HepG2 (cell line): ENCODE measurements at regions not wholly inside any gene's neighbourhood (a gene's known extent, or its start where the extent isn't known, plus 50 kb on each side); places are given as distances from the start of the nearest gene placed in this dataset.

Experiments
- ATAC-seq: fragments of 200-7000 bp; cut with Tn5 transposase; 3 replicates; pipeline ENCODE4 v1.9.1; 2020; ENCODE audit warnings: mild to moderate bottlenecking, moderate library complexity
- BruUV-seq: library from RNA; stranded (reverse); fragments of 400-500 nt; replicated peaks from 2 replicates; lab custom pipeline; 2021; lab: Mats Ljungman, UMichigan
- CTCF ChIA-PET: fragments of 300-600 bp; formaldehyde crosslinking; extraction: SDS; loops from one replicate; lab custom pipeline; 2021; ENCODE audit warnings: low total read pairs, inconsistent platforms, low intra/inter-chr PET ratio; lab: Yijun Ruan, JAX
- POLR2A ChIA-PET: fragments of 350-600 bp; sonication (Branson Sonifier 250); formaldehyde crosslinking; loops from one replicate; lab custom pipeline; 2020; ENCODE audit warnings: antibody characterized with exemption, inconsistent platforms; lab: Yijun Ruan, JAX
- DNase-seq: peaks from one replicate; pipeline ENCODE4 v3.0.0-alpha.2; 2015; ENCODE audit warnings: low spot score
- FAIRE-seq: peaks from 3 replicates; lab custom pipeline; 2011; peaks lifted over from hg19 to GRCh38; lab: Jason Lieb, UNC
- H2AFZ ChIP-seq: one replicate; pipeline ENCODE4 v1.6.1; 2011; ENCODE audit warnings: low read length, inconsistent platforms
- H3K27ac ChIP-seq: fragments of 300-600 bp; 3 replicates; pipeline ENCODE4 v1.8.0; 2011; ENCODE audit warnings: mixed run types, mild to moderate bottlenecking, mixed read lengths, low read length, inconsistent platforms; ENCODE audit not compliant: insufficient read depth; ENCODE audit errors: extremely low read length
- H3K27me3 ChIP-seq, 2 experiments: fragments of 200-600 bp in 1 of 2; 2 replicates in 1 of 2; 3 replicates in 1 of 2; pipeline versions ENCODE4 v1.6.0 to v1.8.0; 2011; ENCODE audit warnings: low read length in 2 of 2, mild to moderate bottlenecking in 2 of 2, moderate library complexity in 2 of 2, inconsistent platforms in 1 of 2; ENCODE audit not compliant: insufficient read depth in 2 of 2, control insufficient read depth in 1 of 2
- H3K36me3 ChIP-seq, 2 experiments: fragments of 200-600 bp in 1 of 2; replicated peaks in 1 of 2; 2 replicates in 1 of 2; 3 replicates in 1 of 2; pipeline versions ENCODE4 v1.5.1 to v1.8.0; 2011; ENCODE audit warnings: low read length in 2 of 2, inconsistent platforms in 1 of 2; ENCODE audit not compliant: insufficient read depth in 2 of 2, control insufficient read depth in 1 of 2
- H3K4me1 ChIP-seq: 2 replicates; pipeline ENCODE4 v1.5.1; 2012; ENCODE audit warnings: low read length, inconsistent platforms; ENCODE audit not compliant: insufficient read depth
- H3K4me2 ChIP-seq: 2 replicates; pipeline ENCODE4 v1.6.0; 2011; ENCODE audit warnings: low read depth, low read length, inconsistent platforms
- H3K4me3 ChIP-seq, 3 experiments: fragments of 200-600 bp in 1 of 3; sonication (generic), shearing (Covaris generic) in 1 of 3; replicated peaks in 1 of 3; 2 replicates each; pipeline ENCODE4 v1.5.1; 2011 to 2016; ENCODE audit warnings: low read length in 3 of 3, inconsistent platforms in 2 of 3, low read depth in 2 of 3, mild to moderate bottlenecking in 2 of 3, control low read depth in 1 of 3, mixed read lengths in 1 of 3; ENCODE audit not compliant: insufficient read depth in 1 of 3
- H3K79me2 ChIP-seq: one replicate; pipeline ENCODE4 v1.6.1; 2011; ENCODE audit warnings: low read length, inconsistent platforms; ENCODE audit not compliant: insufficient read depth
- H3K9ac ChIP-seq: 2 replicates; pipeline ENCODE4 v1.6.0; 2011; ENCODE audit warnings: mild to moderate bottlenecking, low read depth, low read length, inconsistent platforms; ENCODE audit not compliant: insufficient read depth
- H3K9me3 ChIP-seq: 2 replicates; pipeline ENCODE4 v1.5.1; 2012; ENCODE audit warnings: mild to moderate bottlenecking, low read length
- H4K20me1 ChIP-seq: 2 replicates; pipeline ENCODE4 v1.6.0; 2011; ENCODE audit warnings: inconsistent platforms, mild to moderate bottlenecking, low read length, moderate library complexity; ENCODE audit not compliant: insufficient read depth
- MXD4 ChIP-seq: IDR thresholded peaks from 2 replicates; pipeline ENCODE4 v1.6.1; 2016; ENCODE audit warnings: mild to moderate bottlenecking, missing biosample characterization, missing genetic modification reagents
- RAD21 ChIP-seq: fragments of 450-650 bp; formaldehyde crosslinking; IDR thresholded peaks from 2 replicates; pipeline ENCODE4 v1.5.0; 2020; ENCODE audit warnings: mild to moderate bottlenecking
- ZNF33B ChIP-seq: sonication (generic); formaldehyde crosslinking; IDR thresholded peaks from 2 replicates; pipeline ENCODE4 v1.5.1; 2020; ENCODE audit warnings: mild to moderate bottlenecking, missing genetic modification reagents
- in situ Hi-C: cut with HindIII; loops from 2 replicates; pipeline ENCODE4 v1.10.0; 2017; ENCODE audit warnings: low pct_unique_long_range_greater_than_20kb; ENCODE audit not compliant: extremely low pct_ligation_motif_present
- intact Hi-C: fragments of 100-400 bp; cut with micrococcal nuclease; formaldehyde crosslinking; loops from one replicate; pipeline ENCODE4 v1.10.0; 2022; ENCODE audit not compliant: unreplicated experiment
- TF ChIP-seq, protein P1 (sequence below): sonication (generic); formaldehyde crosslinking; IDR thresholded peaks from 2 replicates; pipeline ENCODE4 v1.4.0; 2020; ENCODE audit warnings: missing genetic modification reagents, borderline replicate concordance

DNA sequence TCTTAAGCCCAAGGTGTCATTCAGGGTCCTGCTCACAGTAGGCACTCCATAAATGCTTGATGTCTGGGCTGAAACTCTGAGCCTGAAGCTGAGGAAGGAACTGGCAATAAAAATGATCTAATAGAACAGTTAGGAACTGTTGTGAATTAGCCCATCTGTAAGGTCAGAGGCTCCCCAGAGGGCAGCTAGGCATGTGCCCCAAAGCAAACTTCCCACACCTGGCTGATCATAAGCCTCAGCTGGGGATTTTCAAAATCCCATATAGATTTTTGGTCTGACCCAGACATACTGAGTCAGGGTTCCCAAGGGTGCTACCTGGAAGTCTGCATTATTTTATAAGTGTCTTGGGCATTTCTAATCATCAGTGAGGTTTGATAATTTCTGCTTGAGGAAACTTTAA, 309.4 kb upstream of the PROX1 start:
- POLR2A ChIA-PET = no interaction called here

More for the DNA sequence above, 309.4 kb upstream of the PROX1 start:
- TF ChIP-seq, protein P1, sequence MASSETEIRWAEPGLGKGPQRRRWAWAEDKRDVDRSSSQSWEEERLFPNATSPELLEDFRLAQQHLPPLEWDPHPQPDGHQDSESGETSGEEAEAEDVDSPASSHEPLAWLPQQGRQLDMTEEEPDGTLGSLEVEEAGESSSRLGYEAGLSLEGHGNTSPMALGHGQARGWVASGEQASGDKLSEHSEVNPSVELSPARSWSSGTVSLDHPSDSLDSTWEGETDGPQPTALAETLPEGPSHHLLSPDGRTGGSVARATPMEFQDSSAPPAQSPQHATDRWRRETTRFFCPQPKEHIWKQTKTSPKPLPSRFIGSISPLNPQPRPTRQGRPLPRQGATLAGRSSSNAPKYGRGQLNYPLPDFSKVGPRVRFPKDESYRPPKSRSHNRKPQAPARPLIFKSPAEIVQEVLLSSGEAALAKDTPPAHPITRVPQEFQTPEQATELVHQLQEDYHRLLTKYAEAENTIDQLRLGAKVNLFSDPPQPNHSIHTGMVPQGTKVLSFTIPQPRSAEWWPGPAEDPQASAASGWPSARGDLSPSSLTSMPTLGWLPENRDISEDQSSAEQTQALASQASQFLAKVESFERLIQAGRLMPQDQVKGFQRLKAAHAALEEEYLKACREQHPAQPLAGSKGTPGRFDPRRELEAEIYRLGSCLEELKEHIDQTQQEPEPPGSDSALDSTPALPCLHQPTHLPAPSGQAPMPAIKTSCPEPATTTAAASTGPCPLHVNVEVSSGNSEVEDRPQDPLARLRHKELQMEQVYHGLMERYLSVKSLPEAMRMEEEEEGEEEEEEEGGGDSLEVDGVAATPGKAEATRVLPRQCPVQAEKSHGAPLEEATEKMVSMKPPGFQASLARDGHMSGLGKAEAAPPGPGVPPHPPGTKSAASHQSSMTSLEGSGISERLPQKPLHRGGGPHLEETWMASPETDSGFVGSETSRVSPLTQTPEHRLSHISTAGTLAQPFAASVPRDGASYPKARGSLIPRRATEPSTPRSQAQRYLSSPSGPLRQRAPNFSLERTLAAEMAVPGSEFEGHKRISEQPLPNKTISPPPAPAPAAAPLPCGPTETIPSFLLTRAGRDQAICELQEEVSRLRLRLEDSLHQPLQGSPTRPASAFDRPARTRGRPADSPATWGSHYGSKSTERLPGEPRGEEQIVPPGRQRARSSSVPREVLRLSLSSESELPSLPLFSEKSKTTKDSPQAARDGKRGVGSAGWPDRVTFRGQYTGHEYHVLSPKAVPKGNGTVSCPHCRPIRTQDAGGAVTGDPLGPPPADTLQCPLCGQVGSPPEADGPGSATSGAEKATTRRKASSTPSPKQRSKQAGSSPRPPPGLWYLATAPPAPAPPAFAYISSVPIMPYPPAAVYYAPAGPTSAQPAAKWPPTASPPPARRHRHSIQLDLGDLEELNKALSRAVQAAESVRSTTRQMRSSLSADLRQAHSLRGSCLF (CRISPR knock-in tag) = no peak
- TF ChIP-seq MXD4 (CRISPR knock-in tag) (0 out of 2 replicates have a peak, but pooled peaks have one; percentile 3), RAD21 (no peak), ZNF33B (no peak)
- Histone ChIP-seq H4K20me1 (no peaks in the 10 kb centered on the region), H3K27me3 (no peaks in the 10 kb centered on the region), H3K27ac (no peak overlapping the region), H3K36me3 (no peaks in the 10 kb centered on the region), H3K4me1 (peaks cover 42% of the 10 kb centered on the region), H2AFZ (no peak overlapping the region), H3K79me2 (no peaks in the 10 kb centered on the region), H3K9ac (no peak overlapping the region), H3K4me3 (no peak overlapping the region), H3K4me2 (no peak overlapping the region), H3K9me3 (no peaks in the 10 kb centered on the region)
- in situ Hi-C loops (no loop called here), intact Hi-C loops (loop anchor here (10.0 kb wide), 1 partner anchor 306 kb away; the partner anchor contains the start of gene PROX1)
- BruUV-seq = no TSS peak
- FAIRE-seq = no peak
- no peak for ATAC-seq
- no peak for DNase-seq
- CTCF ChIA-PET = no interaction called here
